IMR-90 (cell line): ENCODE measurements at regions not wholly inside any gene's neighbourhood (a gene's known extent, or its start where the extent isn't known, plus 50 kb on each side); places are given as distances from the start of the nearest gene placed in this dataset.

ENCODE experiments used
- ATAC-seq: fragments of 200-7000 bp; cut with Tn5 transposase; 2 replicates; pipeline ENCODE4 v1.9.1; 2020; ENCODE audit warnings: low read depth, mild to moderate bottlenecking, moderate library complexity
- BruUV-seq: library from RNA; stranded (reverse); fragments of 400-500 nt; replicated peaks from 2 replicates; lab custom pipeline; 2021; lab: Mats Ljungman, UMichigan
- CTCF ChIA-PET: fragments of 300-600 bp; formaldehyde crosslinking; extraction: SDS; loops from one replicate; lab custom pipeline; 2021; ENCODE audit warnings: antibody characterized with exemption; lab: Yijun Ruan, JAX
- POLR2A ChIA-PET: fragments of 300-600 bp; sonication (Branson Sonifier 250); formaldehyde crosslinking; loops from one replicate; lab custom pipeline; 2022; ENCODE audit warnings: antibody characterized with exemption; ENCODE audit not compliant: unreplicated experiment; lab: Charles Lee
- DNase-seq: peaks from one replicate; pipeline ENCODE4 v3.0.0; 2013
- H2AFZ ChIP-seq: replicated peaks from 2 replicates; pipeline ENCODE3; 2013; ENCODE audit warnings: low read length, mild to moderate bottlenecking; ENCODE audit not compliant: poor library complexity
- H2AK5ac ChIP-seq: 2 replicates; pipeline ENCODE4 v1.6.1; 2013; ENCODE audit warnings: low read depth, low read length, inconsistent platforms
- H2AK9ac ChIP-seq: replicated peaks from 2 replicates; pipeline ENCODE3; 2013; ENCODE audit warnings: mild to moderate bottlenecking, low read depth, low read length, moderate library complexity; ENCODE audit not compliant: poor library complexity
- H2BK120ac ChIP-seq: 2 replicates; pipeline ENCODE4 v1.6.1; 2013; ENCODE audit warnings: low read depth, low read length, inconsistent platforms
- H2BK15ac ChIP-seq: 3 replicates; pipeline ENCODE4 v1.6.1; 2013; ENCODE audit warnings: low read depth, low read length, inconsistent platforms
- H2BK20ac ChIP-seq: 2 replicates; pipeline ENCODE4 v1.6.1; 2013; ENCODE audit warnings: low read depth, mild to moderate bottlenecking, inconsistent platforms, low read length, moderate library complexity
- H2BK5ac ChIP-seq: 2 replicates; pipeline ENCODE4 v1.6.1; 2013; ENCODE audit warnings: mild to moderate bottlenecking, low read depth, low read length, inconsistent platforms; ENCODE audit not compliant: poor library complexity, severe bottlenecking
- H3K14ac ChIP-seq: replicated peaks from 2 replicates; pipeline ENCODE4 v1.6.1; 2013; ENCODE audit warnings: low read depth, low read length, inconsistent platforms
- H3K18ac ChIP-seq: 2 replicates; pipeline ENCODE4 v1.6.1; 2013; ENCODE audit warnings: low read depth, low read length, control low read depth
- H3K23ac ChIP-seq: 2 replicates; pipeline ENCODE4 v1.6.1; 2013; ENCODE audit warnings: low read depth, low read length, inconsistent platforms
- H3K27ac ChIP-seq: 2 replicates; pipeline ENCODE4 v1.5.1; 2013; ENCODE audit warnings: mild to moderate bottlenecking, control low read depth, low read length; ENCODE audit not compliant: insufficient read depth
- H3K27me3 ChIP-seq: 2 replicates; pipeline ENCODE4 v1.6.1; 2013; ENCODE audit warnings: low read length; ENCODE audit not compliant: control insufficient read depth, insufficient read depth
- H3K36me3 ChIP-seq: 2 replicates; pipeline ENCODE4 v1.6.1; 2013; ENCODE audit warnings: low read length, mixed read lengths; ENCODE audit not compliant: control insufficient read depth, insufficient read depth
- H3K4ac ChIP-seq: 2 replicates; pipeline ENCODE4 v1.6.1; 2013; ENCODE audit warnings: low read depth, low read length, inconsistent platforms
- H3K4me1 ChIP-seq: 2 replicates; pipeline ENCODE4 v1.6.1; 2013; ENCODE audit warnings: low read length, mixed read lengths; ENCODE audit not compliant: control insufficient read depth, insufficient read depth
- H3K4me2 ChIP-seq: 2 replicates; pipeline ENCODE4 v1.6.1; 2013; ENCODE audit warnings: low read depth, mild to moderate bottlenecking, control low read depth, low read length, moderate library complexity
- H3K4me3 ChIP-seq: 2 replicates; pipeline ENCODE4 v1.5.1; 2013; ENCODE audit warnings: low read depth, mild to moderate bottlenecking, control low read depth, low read length, moderate library complexity; ENCODE audit not compliant: insufficient read depth
- H3K56ac ChIP-seq: 2 replicates; pipeline ENCODE4 v1.6.1; 2013; ENCODE audit warnings: low read length, inconsistent platforms; ENCODE audit not compliant: insufficient read depth; ENCODE audit errors: extremely low read depth
- H3K79me1 ChIP-seq, 2 experiments: 2 replicates each; pipeline ENCODE4 v1.6.1; 2013; ENCODE audit warnings: low read length in 2 of 2, inconsistent platforms in 1 of 2, low read depth in 1 of 2
- H3K9ac ChIP-seq: 2 replicates; pipeline ENCODE4 v1.6.1; 2013; ENCODE audit warnings: low read depth, low read length, control low read depth
- H3K9me1 ChIP-seq: 2 replicates; pipeline ENCODE4 v1.6.1; 2013; ENCODE audit warnings: low read length, inconsistent platforms; ENCODE audit not compliant: insufficient read depth
- H3K9me3 ChIP-seq: 2 replicates; pipeline ENCODE4 v1.6.1; 2013; ENCODE audit warnings: low read length; ENCODE audit not compliant: control insufficient read depth, insufficient read depth
- H4K20me1 ChIP-seq: 2 replicates; pipeline ENCODE4 v1.6.1; 2013; ENCODE audit warnings: low read length, inconsistent platforms; ENCODE audit not compliant: insufficient read depth
- H4K5ac ChIP-seq: 2 replicates; pipeline ENCODE4 v1.6.1; 2013; ENCODE audit warnings: mild to moderate bottlenecking, low read depth, low read length, control low read depth
- H4K8ac ChIP-seq, 2 experiments: 2 replicates each; pipeline ENCODE4 v1.6.1; 2013; ENCODE audit warnings: low read depth in 2 of 2, low read length in 2 of 2, control low read depth in 1 of 2, inconsistent platforms in 1 of 2
- H4K91ac ChIP-seq: 2 replicates; pipeline ENCODE4 v1.6.1; 2013; ENCODE audit warnings: low read depth, low read length, inconsistent platforms; ENCODE audit not compliant: insufficient read depth
- BHLHE40 ChIP-seq: fragments of 150-350 bp; IDR thresholded peaks from 2 replicates; pipeline ENCODE4 v1.6.1; 2016; ENCODE audit warnings: mild to moderate bottlenecking, low read depth, low read length
- CEBPB ChIP-seq: IDR thresholded peaks from 2 replicates; pipeline ENCODE4 v1.6.1; 2012; ENCODE audit warnings: low read depth, low read length, improper control_type of control experiment
- CHD1 ChIP-seq: IDR thresholded peaks from 2 replicates; pipeline ENCODE4 v1.6.1; 2012; ENCODE audit warnings: low read depth, low read length, improper control_type of control experiment
- CTCF ChIP-seq: conservative IDR thresholded peaks from 2 replicates; pipeline ENCODE4 v1.5.1; 2012; ENCODE audit warnings: mild to moderate bottlenecking, low read depth, low read length, improper control_type of control experiment
- FOS ChIP-seq: fragments of 150-350 bp; IDR thresholded peaks from 2 replicates; pipeline ENCODE4 v1.6.1; 2016; ENCODE audit warnings: low read depth, low read length
- MAFK ChIP-seq: IDR thresholded peaks from 2 replicates; pipeline ENCODE4 v1.6.1; 2012; ENCODE audit warnings: low read depth, low read length, improper control_type of control experiment
- MXI1 ChIP-seq: IDR thresholded peaks from 2 replicates; pipeline ENCODE4 v1.6.1; 2012; ENCODE audit warnings: low read depth, mild to moderate bottlenecking, low read length, moderate library complexity, borderline replicate concordance
- NFE2L2 ChIP-seq: fragments of 150-350 bp; IDR thresholded peaks from 2 replicates; pipeline ENCODE4 v1.6.1; 2016; ENCODE audit warnings: low read depth, mild to moderate bottlenecking, low read length
- RAD21 ChIP-seq: IDR thresholded peaks from 2 replicates; pipeline ENCODE4 v1.6.1; 2012; ENCODE audit warnings: low read length, improper control_type of control experiment
- SMC3 ChIP-seq: fragments of 150-350 bp; IDR thresholded peaks from 2 replicates; pipeline ENCODE4 v1.6.1; 2016; ENCODE audit warnings: low read depth, mild to moderate bottlenecking, antibody characterized with exemption, low read length, moderate library complexity
- USF2 ChIP-seq: fragments of 150-350 bp; IDR thresholded peaks from 2 replicates; pipeline ENCODE4 v1.6.1; 2017; ENCODE audit warnings: mild to moderate bottlenecking, antibody characterized with exemption, low read length, low read depth
- WGBS, 2 experiments: methylation state at CpG; one replicate each; pipeline versions ENCODE4 v1.1.5 to v1.1.7; 2013; ENCODE audit warnings: missing lambda C conversion rate in 2 of 2; ENCODE audit not compliant: insufficient read length in 1 of 2; ENCODE audit errors: extremely low coverage in 2 of 2; 5-methylcytosine and 5-hydroxymethylcytosine counted together
- dilution Hi-C: fragments of 300-500 bp; cut with HindIII; formaldehyde crosslinking; loops from one replicate; pipeline ENCODE4 v1.14.3; 2018; ENCODE audit warnings: low sequenced_read_pairs; ENCODE audit not compliant: unreplicated experiment
- in situ Hi-C: fragments of 300-500 bp; cut with MboI; formaldehyde crosslinking; loops from 3 replicates; pipeline ENCODE4 v1.14.3; 2019; ENCODE audit warnings: low sequenced_read_pairs, inconsistent platforms, mixed read lengths
- intact Hi-C: fragments of 100-400 bp; cut with micrococcal nuclease; formaldehyde crosslinking; loops from 2 replicates; pipeline ENCODE4 v1.10.0; 2022
- TF ChIP-seq, protein P1 (sequence below): fragments of 150-350 bp; IDR thresholded peaks from 2 replicates; pipeline ENCODE4 v1.6.1; 2016; ENCODE audit warnings: low read depth, mild to moderate bottlenecking, low read length, moderate library complexity, borderline replicate concordance

GRCh38 chr4:154076921-154077320 lies 288.0 kb upstream of the SFRP2 start:
- H2AK9ac ChIP-seq = no peak overlapping the region
- no peak overlapping the region for H3K56ac ChIP-seq
- no peak for TF ChIP-seq FOS
- no peak for TF ChIP-seq CHD1
- TF ChIP-seq, protein P1, sequence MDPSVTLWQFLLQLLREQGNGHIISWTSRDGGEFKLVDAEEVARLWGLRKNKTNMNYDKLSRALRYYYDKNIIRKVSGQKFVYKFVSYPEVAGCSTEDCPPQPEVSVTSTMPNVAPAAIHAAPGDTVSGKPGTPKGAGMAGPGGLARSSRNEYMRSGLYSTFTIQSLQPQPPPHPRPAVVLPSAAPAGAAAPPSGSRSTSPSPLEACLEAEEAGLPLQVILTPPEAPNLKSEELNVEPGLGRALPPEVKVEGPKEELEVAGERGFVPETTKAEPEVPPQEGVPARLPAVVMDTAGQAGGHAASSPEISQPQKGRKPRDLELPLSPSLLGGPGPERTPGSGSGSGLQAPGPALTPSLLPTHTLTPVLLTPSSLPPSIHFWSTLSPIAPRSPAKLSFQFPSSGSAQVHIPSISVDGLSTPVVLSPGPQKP = no peak
- TF ChIP-seq MAFK = no peak
- no peak for TF ChIP-seq CEBPB
- no peak for TF ChIP-seq CTCF
- no peak for TF ChIP-seq RAD21
- TF ChIP-seq USF2 = no peak
- no peak for TF ChIP-seq BHLHE40
- TF ChIP-seq NFE2L2 = no peak
- no peak for TF ChIP-seq SMC3
- no peak for TF ChIP-seq MXI1
- H2BK5ac ChIP-seq = no peak overlapping the region
- no peak overlapping the region for H2BK15ac ChIP-seq
- no peak overlapping the region for H2BK120ac ChIP-seq
- no TSS peak for BruUV-seq
- no peaks in the 10 kb centered on the region for H3K4me1 ChIP-seq
- ATAC-seq = no peak
- no peak overlapping the region for H3K4me2 ChIP-seq
- no peaks in the 10 kb centered on the region for H3K36me3 ChIP-seq
- no peaks in the 10 kb centered on the region for H3K9me1 ChIP-seq
- H3K9ac ChIP-seq = no peak overlapping the region
- no peak overlapping the region for H4K91ac ChIP-seq
- no peak overlapping the region for H2AFZ ChIP-seq
- no CpG with 5 or more reads among the region's 4 CpGs for WGBS, 2 experiments
- no peak overlapping the region for H3K4me3 ChIP-seq
- no peaks in the 10 kb centered on the region for H3K27me3 ChIP-seq
- no peak overlapping the region for H3K14ac ChIP-seq
- intact Hi-C loops (no loop called here), in situ Hi-C loops (no loop called here), dilution Hi-C loops (no loop called here)
- no peak overlapping the region for H4K5ac ChIP-seq
- no peaks in the 10 kb centered on the region for H4K20me1 ChIP-seq
- H3K9me3 ChIP-seq = peaks cover 2% of the 10 kb centered on the region; the same call in 1 of the 2 replicates
- no peaks in the 10 kb centered on the region for H3K79me1 ChIP-seq
- H3K18ac ChIP-seq = no peak overlapping the region
- H4K8ac ChIP-seq = no peak overlapping the region
- H3K27ac ChIP-seq = no peak overlapping the region
- POLR2A ChIA-PET = no interaction called here
- H3K4ac ChIP-seq = no peak overlapping the region
- no peak overlapping the region for H2AK5ac ChIP-seq
- no peak for DNase-seq
- no peak overlapping the region for H3K23ac ChIP-seq
- no peak overlapping the region for H2BK20ac ChIP-seq
- CTCF ChIA-PET = no interaction called here
